ENCODE measurements at regions not wholly inside any gene's neighbourhood (a gene's known extent, or its start where the extent isn't known, plus 50 kb on each side); places are given as distances from the start of the nearest gene placed in this dataset.
"Not testable (repeated sequence)": the region's sequence is repeated elsewhere in the genome, so short reads cannot be mapped to it uniquely, and the experiment has no call there.

GRCh38 chr6:86603364-86603763 lies 334.0 kb upstream of the HTR1E start:
- DNase-seq = not testable (repeated sequence)

DNA sequence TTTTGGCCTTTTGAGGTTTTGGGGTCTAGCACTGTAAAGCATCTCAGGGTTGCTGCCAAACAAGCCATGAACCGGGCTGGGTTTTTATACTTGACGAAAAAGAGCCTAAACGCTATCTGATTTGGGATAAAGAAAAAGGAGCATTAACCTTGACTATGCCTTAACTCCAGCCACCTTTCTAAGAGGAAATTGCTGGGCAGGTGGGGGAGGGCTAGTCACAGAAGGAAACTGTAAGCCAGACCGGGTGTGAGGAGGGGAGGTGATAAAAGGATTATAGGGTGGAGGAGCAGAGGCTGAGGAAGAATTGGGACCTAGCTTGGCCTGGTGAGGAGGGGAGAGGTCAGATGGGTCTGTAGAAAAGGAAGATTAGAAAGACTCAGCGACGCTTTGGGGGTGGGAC lies 335.2 kb upstream of the HTR1E start:
- not testable (repeated sequence) for DNase-seq

- not testable (repeated sequence) for DNase-seq
These were observed 338.4 kb upstream of the HTR1E start for GRCh38 chr6:86598969-86599368.

- DNase-seq = no peak
These were observed 341.7 kb upstream of the HTR1E start for GRCh38 chr6:86595641-86596040.

DNA sequence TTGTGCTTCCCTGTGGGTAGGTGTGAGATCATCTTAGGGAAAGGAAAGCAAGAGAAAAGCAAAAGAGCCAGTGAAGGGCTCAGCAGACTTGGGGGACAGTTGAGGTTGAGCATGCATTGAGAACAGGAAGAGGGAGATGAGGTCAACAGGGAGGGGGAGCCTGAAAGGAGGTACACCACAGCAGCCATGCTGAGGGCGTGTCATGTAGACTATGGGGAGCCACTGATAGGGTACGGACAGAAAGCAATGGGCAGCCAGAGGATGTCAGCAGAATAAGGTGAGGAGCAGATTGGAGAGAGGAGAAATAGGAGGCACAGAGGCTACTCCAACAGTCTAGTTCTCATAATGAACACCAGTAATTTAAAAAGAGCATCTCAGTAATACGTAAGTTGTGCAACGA lies 351.1 kb upstream of the HTR1E start:
- DNase-seq = no peak

DNA sequence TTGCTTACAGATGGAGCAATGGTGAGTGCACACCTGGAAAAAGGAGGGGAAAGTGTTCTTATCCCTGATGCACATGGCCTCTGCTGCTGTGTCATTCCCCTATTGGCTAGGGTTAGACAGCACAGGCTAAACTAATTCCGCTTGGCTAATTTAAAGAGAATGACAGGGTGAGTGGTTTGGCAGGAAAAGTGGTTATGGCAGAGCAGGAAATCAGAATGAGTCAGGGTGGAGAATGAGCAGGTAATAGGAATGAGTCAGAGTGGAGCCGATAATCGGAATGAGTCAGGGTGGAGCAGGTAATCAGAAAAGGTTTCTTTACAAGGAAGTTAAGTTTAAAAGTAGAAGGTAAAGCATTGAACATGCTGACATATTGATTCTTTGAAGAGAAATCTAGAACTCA lies 355.5 kb upstream of the HTR1E start:
- DNase-seq = no peak

DNA sequence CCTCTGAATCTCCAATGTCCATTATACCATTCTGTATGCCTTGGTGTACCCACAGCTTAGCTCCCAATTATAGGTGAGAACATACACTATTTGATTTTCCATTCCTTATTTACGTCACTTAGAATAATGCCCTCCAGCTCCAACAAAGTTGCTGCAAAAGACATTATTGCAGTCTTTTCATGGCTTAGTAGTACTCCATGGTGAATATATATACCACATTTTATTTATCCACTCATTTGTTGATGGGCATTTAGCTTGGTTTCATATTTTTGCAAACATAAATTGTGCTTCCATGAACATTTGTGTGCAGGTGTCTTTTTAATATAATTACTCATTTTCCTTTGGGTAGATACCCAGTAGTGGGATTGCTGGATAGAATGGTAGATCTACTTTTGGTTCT lies 374.1 kb upstream of the HTR1E start:
- no peak for DNase-seq

DNA sequence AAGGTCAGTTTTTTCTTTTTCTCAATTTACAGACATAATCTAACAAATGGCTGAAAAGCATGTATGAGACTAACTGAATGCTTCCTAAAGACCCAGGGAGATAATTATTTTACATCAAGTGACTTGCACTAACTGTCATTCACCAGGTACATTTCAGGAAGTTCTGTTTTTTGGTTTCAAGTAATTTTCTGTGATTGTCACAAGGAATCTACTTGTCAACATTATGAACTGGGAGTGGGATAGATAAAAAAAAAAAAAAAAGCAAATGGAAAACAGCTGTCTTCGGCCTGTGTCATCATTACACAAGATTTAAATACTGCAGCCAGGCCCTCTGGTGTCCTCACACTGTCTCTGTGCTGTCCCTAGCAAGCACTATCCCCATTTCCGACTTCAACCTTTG lies 379.0 kb upstream of the HTR1E start:
- no peak for DNase-seq

GRCh38 chr6:86537292-86537861 lies 400.0 kb upstream of the HTR1E start:
- no peak for DNase-seq

GRCh38 chr6:86536121-86536520 lies 401.2 kb upstream of the HTR1E start:
- DNase-seq = no peak

GRCh38 chr6:86535100-86535499 lies 402.2 kb upstream of the HTR1E start:
- no peak for DNase-seq

GRCh38 chr6:86529635-86530034 lies 407.7 kb upstream of the HTR1E start:
- no peak for DNase-seq

- DNase-seq = no peak
These were observed 411.1 kb upstream of the HTR1E start for GRCh38 chr6:86526238-86526637.

GRCh38 chr6:86516087-86516486 lies 421.2 kb upstream of the HTR1E start:
- DNase-seq = no peak

- DNase-seq = no peak
These were observed 425.4 kb upstream of the HTR1E start for GRCh38 chr6:86511962-86512361.

GRCh38 chr6:86508230-86508629 lies 429.1 kb upstream of the HTR1E start:
- DNase-seq = no peak

DNA sequence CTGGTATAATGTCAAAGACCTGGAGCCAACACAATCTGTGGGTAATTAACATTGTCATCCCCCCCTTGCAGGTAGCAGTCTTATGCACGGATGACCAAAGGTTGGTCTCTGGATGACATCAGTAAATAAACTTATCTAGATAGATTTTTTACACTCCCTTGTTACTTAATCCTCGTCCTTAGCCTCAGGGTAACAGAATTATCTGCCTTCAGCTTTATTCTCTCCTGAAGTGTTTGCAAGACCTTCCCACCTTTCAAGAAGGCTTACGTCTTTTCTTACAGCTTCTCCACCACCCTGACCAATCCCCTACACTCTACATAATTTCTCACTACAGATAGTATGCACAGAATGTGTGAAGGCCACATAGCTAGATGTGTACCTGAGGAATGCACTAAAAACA lies 434.8 kb upstream of the HTR1E start:
- DNase-seq = no peak

DNA sequence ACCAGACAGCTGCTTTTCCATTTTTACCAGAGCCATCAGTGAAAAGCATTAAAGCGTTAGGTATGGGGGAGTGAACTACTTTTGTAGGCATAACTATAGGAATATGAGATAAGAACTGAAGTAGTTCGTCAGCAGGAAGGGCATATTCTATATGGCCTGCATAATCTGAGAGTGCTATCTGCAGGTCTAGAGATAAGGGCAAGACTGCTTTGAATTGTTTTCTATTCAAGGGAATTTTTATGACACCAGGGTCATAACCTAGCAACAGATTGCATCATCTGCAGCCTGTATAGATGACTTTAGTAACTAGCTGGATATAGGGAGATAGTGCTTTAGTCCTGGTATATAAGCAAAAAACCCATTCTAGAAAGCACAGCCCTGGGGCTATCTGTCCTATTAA lies 437.3 kb upstream of the HTR1E start:
- DNase-seq = no peak

DNA sequence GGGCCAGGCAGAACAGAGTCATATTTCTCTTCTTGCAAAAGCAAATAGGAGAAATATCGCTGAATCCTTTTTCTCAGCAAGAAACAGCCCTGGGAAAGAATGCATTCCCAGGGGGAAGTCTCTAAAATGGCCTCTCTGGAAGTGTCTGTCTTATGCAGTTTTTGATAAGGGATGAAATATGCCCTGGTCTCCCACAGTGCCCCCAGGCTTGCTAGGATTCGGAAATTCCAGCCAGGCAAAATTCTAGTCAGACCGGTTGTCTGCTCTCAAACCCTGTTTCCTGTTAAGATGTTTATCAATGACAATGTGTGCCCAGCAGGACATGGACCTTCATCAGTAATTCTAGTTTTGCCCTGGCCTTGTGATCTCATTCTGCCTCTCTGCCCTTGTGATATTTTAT lies 448.3 kb upstream of the HTR1E start:
- DNase-seq = not testable (repeated sequence)

DNA sequence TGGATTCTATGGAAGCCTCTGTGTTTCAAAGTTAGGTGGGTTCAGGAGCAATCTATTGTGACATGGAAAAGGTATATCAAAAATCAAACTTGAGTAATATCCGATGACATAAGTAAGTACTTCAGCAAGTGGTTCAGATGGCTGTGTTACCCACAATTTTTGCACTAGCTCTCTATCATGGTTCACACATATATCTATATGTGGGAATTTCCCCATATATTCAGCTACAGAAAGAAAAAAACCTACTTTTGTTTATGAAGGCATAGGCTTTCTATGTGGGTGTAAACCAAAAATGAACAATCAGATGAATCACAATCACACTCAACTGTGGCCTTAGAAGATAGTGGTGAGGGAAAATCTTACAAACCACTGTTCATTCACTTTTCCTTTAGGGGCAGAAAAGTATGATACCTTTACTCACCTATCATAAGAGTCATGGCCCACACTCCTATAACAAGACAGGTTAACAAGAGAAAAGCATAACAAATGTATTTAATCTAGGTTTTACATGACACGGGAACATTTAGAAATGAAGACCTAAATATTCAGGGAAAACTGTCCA lies 449.6 kb upstream of the HTR1E start:
- no peak for DNase-seq

- DNase-seq = not testable (repeated sequence)
These were observed 459.0 kb upstream of the HTR1E start for GRCh38 chr6:86478316-86478715.

DNA sequence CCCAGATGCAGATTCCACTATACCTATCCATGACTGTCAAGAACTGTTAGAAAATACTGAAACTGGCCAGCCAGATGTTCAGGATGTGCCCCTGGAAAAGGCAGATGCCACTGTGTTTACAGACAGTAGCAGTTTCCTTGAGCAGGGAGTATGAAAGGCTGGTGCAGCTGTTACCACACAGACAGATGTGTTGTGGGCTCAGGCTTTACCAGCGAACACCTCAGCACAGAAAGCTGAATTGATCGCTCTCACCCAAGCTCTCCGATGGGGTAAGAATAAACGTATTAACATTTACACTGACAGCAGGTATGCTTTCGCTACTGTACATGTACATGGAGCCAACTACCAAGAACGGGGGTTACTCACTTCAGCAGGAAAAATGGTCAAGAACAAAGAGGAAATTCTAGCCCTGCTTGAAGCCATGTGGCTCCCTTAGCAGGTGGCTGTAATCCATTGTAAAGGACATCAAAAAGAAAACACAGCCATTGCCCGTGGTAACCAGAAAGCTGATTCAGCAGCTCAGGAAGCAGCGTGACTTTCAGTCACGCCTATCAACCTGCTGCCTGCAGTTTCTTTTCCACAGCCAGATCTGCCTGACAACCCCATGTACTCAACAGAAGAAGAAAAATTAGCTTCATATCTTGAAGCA lies 459.7 kb upstream of the HTR1E start:
- no peak for DNase-seq

GRCh38 chr6:86476311-86476710 lies 461.0 kb upstream of the HTR1E start:
- DNase-seq = no peak

GRCh38 chr6:86474081-86474480 lies 463.2 kb upstream of the HTR1E start:
- DNase-seq = no peak

DNA sequence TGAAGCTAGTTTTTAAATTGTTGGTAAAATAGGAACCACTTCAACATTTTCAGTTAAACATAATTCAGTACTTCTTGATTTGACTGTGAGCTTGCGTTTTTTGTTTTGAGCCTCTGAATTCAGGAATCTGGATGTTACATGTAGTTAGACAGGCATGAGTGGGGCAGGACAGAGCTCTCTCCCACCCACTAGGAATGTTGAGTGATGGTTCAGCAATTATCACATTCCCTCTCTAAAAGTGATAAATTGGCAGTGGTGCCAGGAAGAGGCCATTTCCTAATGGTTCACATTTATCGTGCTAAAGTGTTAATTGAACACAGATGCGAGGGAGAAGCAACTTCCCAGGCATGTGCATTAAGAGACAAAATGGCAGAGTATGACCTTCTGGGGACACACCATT lies 465.5 kb upstream of the HTR1E start:
- no peak for DNase-seq

Measured in fibroblast of upper back skin (primary cell).